ENCODE measurements at regions not wholly inside any gene's neighbourhood (a gene's known extent, or its start where the extent isn't known, plus 50 kb on each side); places are given as distances from the start of the nearest gene placed in this dataset.

DNA sequence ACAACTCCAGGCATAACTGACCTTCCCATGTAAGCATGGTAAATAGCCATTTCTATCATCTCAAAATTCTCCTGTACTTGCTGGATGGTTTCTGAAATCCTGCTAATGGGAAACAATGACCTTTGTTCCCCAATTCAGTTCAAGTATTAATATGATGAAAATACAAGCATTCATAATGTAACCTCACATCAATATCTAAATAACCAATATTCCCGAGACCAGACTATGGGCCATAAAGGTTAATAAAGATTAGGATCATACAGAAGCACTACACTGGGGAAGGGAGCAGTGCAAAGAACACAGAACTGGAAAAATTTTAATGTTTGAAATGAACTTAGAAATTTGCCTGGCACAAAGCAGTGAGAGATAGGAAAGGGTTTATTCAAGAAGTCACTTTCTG, 151.3 kb upstream of the SETMAR start:
- TF ChIP-seq, protein P1, sequence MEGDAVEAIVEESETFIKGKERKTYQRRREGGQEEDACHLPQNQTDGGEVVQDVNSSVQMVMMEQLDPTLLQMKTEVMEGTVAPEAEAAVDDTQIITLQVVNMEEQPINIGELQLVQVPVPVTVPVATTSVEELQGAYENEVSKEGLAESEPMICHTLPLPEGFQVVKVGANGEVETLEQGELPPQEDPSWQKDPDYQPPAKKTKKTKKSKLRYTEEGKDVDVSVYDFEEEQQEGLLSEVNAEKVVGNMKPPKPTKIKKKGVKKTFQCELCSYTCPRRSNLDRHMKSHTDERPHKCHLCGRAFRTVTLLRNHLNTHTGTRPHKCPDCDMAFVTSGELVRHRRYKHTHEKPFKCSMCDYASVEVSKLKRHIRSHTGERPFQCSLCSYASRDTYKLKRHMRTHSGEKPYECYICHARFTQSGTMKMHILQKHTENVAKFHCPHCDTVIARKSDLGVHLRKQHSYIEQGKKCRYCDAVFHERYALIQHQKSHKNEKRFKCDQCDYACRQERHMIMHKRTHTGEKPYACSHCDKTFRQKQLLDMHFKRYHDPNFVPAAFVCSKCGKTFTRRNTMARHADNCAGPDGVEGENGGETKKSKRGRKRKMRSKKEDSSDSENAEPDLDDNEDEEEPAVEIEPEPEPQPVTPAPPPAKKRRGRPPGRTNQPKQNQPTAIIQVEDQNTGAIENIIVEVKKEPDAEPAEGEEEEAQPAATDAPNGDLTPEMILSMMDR (IDR thresholded peaks at IDR 0.05), result no peak
- no peak for TF ChIP-seq POLR2A (IDR thresholded peaks at IDR 0.05)

All from testis (tissue), 2 donors.